IMR-90 (cell line): ENCODE measurements at regions not wholly inside any gene's neighbourhood (a gene's known extent, or its start where the extent isn't known, plus 50 kb on each side); places are given as distances from the start of the nearest gene placed in this dataset.

ENCODE experiments used
- ATAC-seq: fragments of 200-7000 bp; cut with Tn5 transposase; 2 replicates; pipeline ENCODE4 v1.9.1; 2020; ENCODE audit warnings: low read depth, mild to moderate bottlenecking, moderate library complexity
- BruUV-seq: library from RNA; stranded (reverse); fragments of 400-500 nt; replicated peaks from 2 replicates; lab custom pipeline; 2021; lab: Mats Ljungman, UMichigan
- CTCF ChIA-PET: fragments of 300-600 bp; formaldehyde crosslinking; extraction: SDS; loops from one replicate; lab custom pipeline; 2021; ENCODE audit warnings: antibody characterized with exemption; lab: Yijun Ruan, JAX
- POLR2A ChIA-PET: fragments of 300-600 bp; sonication (Branson Sonifier 250); formaldehyde crosslinking; loops from one replicate; lab custom pipeline; 2022; ENCODE audit warnings: antibody characterized with exemption; ENCODE audit not compliant: unreplicated experiment; lab: Charles Lee
- DNase-seq: peaks from one replicate; pipeline ENCODE4 v3.0.0; 2013
- H2AFZ ChIP-seq: replicated peaks from 2 replicates; pipeline ENCODE3; 2013; ENCODE audit warnings: low read length, mild to moderate bottlenecking; ENCODE audit not compliant: poor library complexity
- H2AK5ac ChIP-seq: 2 replicates; pipeline ENCODE4 v1.6.1; 2013; ENCODE audit warnings: low read depth, low read length, inconsistent platforms
- H2AK9ac ChIP-seq: replicated peaks from 2 replicates; pipeline ENCODE3; 2013; ENCODE audit warnings: mild to moderate bottlenecking, low read depth, low read length, moderate library complexity; ENCODE audit not compliant: poor library complexity
- H2BK120ac ChIP-seq: 2 replicates; pipeline ENCODE4 v1.6.1; 2013; ENCODE audit warnings: low read depth, low read length, inconsistent platforms
- H2BK15ac ChIP-seq: 3 replicates; pipeline ENCODE4 v1.6.1; 2013; ENCODE audit warnings: low read depth, low read length, inconsistent platforms
- H2BK20ac ChIP-seq: 2 replicates; pipeline ENCODE4 v1.6.1; 2013; ENCODE audit warnings: low read depth, mild to moderate bottlenecking, inconsistent platforms, low read length, moderate library complexity
- H2BK5ac ChIP-seq: 2 replicates; pipeline ENCODE4 v1.6.1; 2013; ENCODE audit warnings: mild to moderate bottlenecking, low read depth, low read length, inconsistent platforms; ENCODE audit not compliant: poor library complexity, severe bottlenecking
- H3K14ac ChIP-seq: replicated peaks from 2 replicates; pipeline ENCODE4 v1.6.1; 2013; ENCODE audit warnings: low read depth, low read length, inconsistent platforms
- H3K18ac ChIP-seq: 2 replicates; pipeline ENCODE4 v1.6.1; 2013; ENCODE audit warnings: low read depth, low read length, control low read depth
- H3K23ac ChIP-seq: 2 replicates; pipeline ENCODE4 v1.6.1; 2013; ENCODE audit warnings: low read depth, low read length, inconsistent platforms
- H3K27ac ChIP-seq: 2 replicates; pipeline ENCODE4 v1.5.1; 2013; ENCODE audit warnings: mild to moderate bottlenecking, control low read depth, low read length; ENCODE audit not compliant: insufficient read depth
- H3K27me3 ChIP-seq: 2 replicates; pipeline ENCODE4 v1.6.1; 2013; ENCODE audit warnings: low read length; ENCODE audit not compliant: control insufficient read depth, insufficient read depth
- H3K36me3 ChIP-seq: 2 replicates; pipeline ENCODE4 v1.6.1; 2013; ENCODE audit warnings: low read length, mixed read lengths; ENCODE audit not compliant: control insufficient read depth, insufficient read depth
- H3K4ac ChIP-seq: 2 replicates; pipeline ENCODE4 v1.6.1; 2013; ENCODE audit warnings: low read depth, low read length, inconsistent platforms
- H3K4me1 ChIP-seq: 2 replicates; pipeline ENCODE4 v1.6.1; 2013; ENCODE audit warnings: low read length, mixed read lengths; ENCODE audit not compliant: control insufficient read depth, insufficient read depth
- H3K4me2 ChIP-seq: 2 replicates; pipeline ENCODE4 v1.6.1; 2013; ENCODE audit warnings: low read depth, mild to moderate bottlenecking, control low read depth, low read length, moderate library complexity
- H3K4me3 ChIP-seq: 2 replicates; pipeline ENCODE4 v1.5.1; 2013; ENCODE audit warnings: low read depth, mild to moderate bottlenecking, control low read depth, low read length, moderate library complexity; ENCODE audit not compliant: insufficient read depth
- H3K56ac ChIP-seq: 2 replicates; pipeline ENCODE4 v1.6.1; 2013; ENCODE audit warnings: low read length, inconsistent platforms; ENCODE audit not compliant: insufficient read depth; ENCODE audit errors: extremely low read depth
- H3K79me1 ChIP-seq, 2 experiments: 2 replicates each; pipeline ENCODE4 v1.6.1; 2013; ENCODE audit warnings: low read length in 2 of 2, inconsistent platforms in 1 of 2, low read depth in 1 of 2
- H3K9ac ChIP-seq: 2 replicates; pipeline ENCODE4 v1.6.1; 2013; ENCODE audit warnings: low read depth, low read length, control low read depth
- H3K9me1 ChIP-seq: 2 replicates; pipeline ENCODE4 v1.6.1; 2013; ENCODE audit warnings: low read length, inconsistent platforms; ENCODE audit not compliant: insufficient read depth
- H3K9me3 ChIP-seq: 2 replicates; pipeline ENCODE4 v1.6.1; 2013; ENCODE audit warnings: low read length; ENCODE audit not compliant: control insufficient read depth, insufficient read depth
- H4K20me1 ChIP-seq: 2 replicates; pipeline ENCODE4 v1.6.1; 2013; ENCODE audit warnings: low read length, inconsistent platforms; ENCODE audit not compliant: insufficient read depth
- H4K5ac ChIP-seq: 2 replicates; pipeline ENCODE4 v1.6.1; 2013; ENCODE audit warnings: mild to moderate bottlenecking, low read depth, low read length, control low read depth
- H4K8ac ChIP-seq, 2 experiments: 2 replicates each; pipeline ENCODE4 v1.6.1; 2013; ENCODE audit warnings: low read depth in 2 of 2, low read length in 2 of 2, control low read depth in 1 of 2, inconsistent platforms in 1 of 2
- H4K91ac ChIP-seq: 2 replicates; pipeline ENCODE4 v1.6.1; 2013; ENCODE audit warnings: low read depth, low read length, inconsistent platforms; ENCODE audit not compliant: insufficient read depth
- BHLHE40 ChIP-seq: fragments of 150-350 bp; IDR thresholded peaks from 2 replicates; pipeline ENCODE4 v1.6.1; 2016; ENCODE audit warnings: mild to moderate bottlenecking, low read depth, low read length
- CEBPB ChIP-seq: IDR thresholded peaks from 2 replicates; pipeline ENCODE4 v1.6.1; 2012; ENCODE audit warnings: low read depth, low read length, improper control_type of control experiment
- ELK1 ChIP-seq: fragments of 150-350 bp; IDR thresholded peaks from 2 replicates; pipeline ENCODE4 v1.6.1; 2016; ENCODE audit warnings: low read depth, mild to moderate bottlenecking, low read length, moderate library complexity, borderline replicate concordance
- MAFK ChIP-seq: IDR thresholded peaks from 2 replicates; pipeline ENCODE4 v1.6.1; 2012; ENCODE audit warnings: low read depth, low read length, improper control_type of control experiment
- MAZ ChIP-seq: IDR thresholded peaks from 2 replicates; pipeline ENCODE4 v1.6.1; 2012; ENCODE audit warnings: low read depth, mild to moderate bottlenecking, low read length, improper control_type of control experiment, moderate library complexity, borderline replicate concordance
- MXI1 ChIP-seq: IDR thresholded peaks from 2 replicates; pipeline ENCODE4 v1.6.1; 2012; ENCODE audit warnings: low read depth, mild to moderate bottlenecking, low read length, moderate library complexity, borderline replicate concordance
- NFE2L2 ChIP-seq: fragments of 150-350 bp; IDR thresholded peaks from 2 replicates; pipeline ENCODE4 v1.6.1; 2016; ENCODE audit warnings: low read depth, mild to moderate bottlenecking, low read length
- RFX5 ChIP-seq: IDR thresholded peaks from 2 replicates; pipeline ENCODE4 v1.8.0; 2012; ENCODE audit warnings: low read depth, mild to moderate bottlenecking, low read length, moderate library complexity
- SMC3 ChIP-seq: fragments of 150-350 bp; IDR thresholded peaks from 2 replicates; pipeline ENCODE4 v1.6.1; 2016; ENCODE audit warnings: low read depth, mild to moderate bottlenecking, antibody characterized with exemption, low read length, moderate library complexity
- USF2 ChIP-seq: fragments of 150-350 bp; IDR thresholded peaks from 2 replicates; pipeline ENCODE4 v1.6.1; 2017; ENCODE audit warnings: mild to moderate bottlenecking, antibody characterized with exemption, low read length, low read depth
- WGBS, 2 experiments: methylation state at CpG; one replicate each; pipeline versions ENCODE4 v1.1.5 to v1.1.7; 2013; ENCODE audit warnings: missing lambda C conversion rate in 2 of 2; ENCODE audit not compliant: insufficient read length in 1 of 2; ENCODE audit errors: extremely low coverage in 2 of 2; 5-methylcytosine and 5-hydroxymethylcytosine counted together
- dilution Hi-C: fragments of 300-500 bp; cut with HindIII; formaldehyde crosslinking; loops from one replicate; pipeline ENCODE4 v1.14.3; 2018; ENCODE audit warnings: low sequenced_read_pairs; ENCODE audit not compliant: unreplicated experiment
- in situ Hi-C: fragments of 300-500 bp; cut with MboI; formaldehyde crosslinking; loops from 3 replicates; pipeline ENCODE4 v1.14.3; 2019; ENCODE audit warnings: low sequenced_read_pairs, inconsistent platforms, mixed read lengths
- intact Hi-C: fragments of 100-400 bp; cut with micrococcal nuclease; formaldehyde crosslinking; loops from 2 replicates; pipeline ENCODE4 v1.10.0; 2022

- H3K79me1 ChIP-seq = no peaks in the 10 kb centered on the region
- H3K4me2 ChIP-seq = no peak overlapping the region
- H3K9me3 ChIP-seq = peaks cover 2% of the 10 kb centered on the region; the same call in 1 of the 2 replicates
- H3K27ac ChIP-seq = no peak overlapping the region
- peaks cover 2% of the 10 kb centered on the region; the same call in 1 of the 2 replicates for H3K4me1 ChIP-seq
- H4K5ac ChIP-seq = no peak overlapping the region
- H2BK5ac ChIP-seq = no peak overlapping the region
- H3K9me1 ChIP-seq = no peaks in the 10 kb centered on the region
- no peak for DNase-seq
- ChIA-PET POLR2A (no interaction called here), CTCF (no interaction called here)
- TF ChIP-seq ELK1 (no peak), BHLHE40 (no peak), USF2 (no peak), MXI1 (no peak), MAFK (no peak), SMC3 (no peak), MAZ (no peak), CEBPB (no peak), NFE2L2 (no peak), RFX5 (no peak)
- no peak overlapping the region for H2BK120ac ChIP-seq
- in situ Hi-C loops (no loop called here), dilution Hi-C loops (no loop called here), intact Hi-C loops (no loop called here)
- H2BK20ac ChIP-seq = no peak overlapping the region
- ATAC-seq = no peak
- H3K4ac ChIP-seq = no peak overlapping the region
- no peak overlapping the region for H4K91ac ChIP-seq
- no peaks in the 10 kb centered on the region for H3K36me3 ChIP-seq
- H3K56ac ChIP-seq = no peak overlapping the region
- no peak overlapping the region for H2AK9ac ChIP-seq
- no peak overlapping the region for H3K9ac ChIP-seq
- no peak overlapping the region for H3K23ac ChIP-seq
- no peaks in the 10 kb centered on the region for H4K20me1 ChIP-seq
- no peak overlapping the region for H3K4me3 ChIP-seq
- no CpG with 5 or more reads among the region's 2 CpGs for WGBS, 2 experiments
- no peak overlapping the region for H2BK15ac ChIP-seq
- no peak overlapping the region for H4K8ac ChIP-seq
- H3K27me3 ChIP-seq = no peaks in the 10 kb centered on the region
- no peak overlapping the region for H2AK5ac ChIP-seq
- H3K14ac ChIP-seq = no peak overlapping the region
- no peak overlapping the region for H2AFZ ChIP-seq
- no peak overlapping the region for H3K18ac ChIP-seq
- no TSS peak for BruUV-seq
Observed at GRCh38 chr12:89791286-89791685, 82.6 kb upstream of the ATP2B1 start.
